ENCODE measurements at regions not wholly inside any gene's neighbourhood (a gene's known extent, or its start where the extent isn't known, plus 50 kb on each side); places are given as distances from the start of the nearest gene placed in this dataset.

DNA sequence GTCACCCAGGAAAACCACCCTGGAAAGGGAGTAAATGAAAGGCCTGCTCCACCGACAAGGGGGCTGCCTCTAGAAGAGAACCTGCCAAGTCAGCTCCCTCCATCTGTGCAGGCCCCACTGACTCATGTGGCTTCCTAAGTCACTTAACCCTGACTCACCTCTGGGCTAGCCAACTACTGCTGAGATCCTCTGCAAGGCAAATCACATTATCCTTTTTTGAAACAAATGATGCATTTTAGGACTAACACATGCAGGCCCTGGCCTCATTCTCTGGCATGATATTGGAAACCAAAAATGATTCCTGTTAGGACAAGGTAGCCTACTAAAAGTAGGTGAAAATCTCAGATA, 474.6 kb downstream of the EPHA4 start:
- DNase-seq (ENCODE audit: low read depth in 2 of 2), result no peak

DNA sequence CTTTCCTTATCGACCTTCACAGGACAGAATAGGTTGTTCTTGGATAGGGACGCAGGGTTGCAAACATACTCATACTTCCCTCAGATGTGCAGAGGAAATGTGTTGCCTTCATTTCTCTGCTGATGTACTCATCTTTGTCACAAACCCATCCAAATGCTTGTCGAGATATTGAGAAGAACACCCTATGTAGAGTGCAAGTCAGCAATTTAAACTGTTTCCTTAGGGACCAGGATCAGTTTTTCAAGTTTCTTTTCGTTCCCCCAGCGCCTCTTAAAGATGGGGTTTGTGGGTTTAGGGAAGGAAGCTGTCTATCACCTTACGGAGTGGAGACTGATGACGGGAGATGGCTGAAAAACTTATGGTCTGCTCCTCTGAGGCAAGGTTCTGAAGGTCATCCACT, 474.2 kb downstream of the EPHA4 start:
- DNase-seq (ENCODE audit: low read depth in 2 of 2), result no peak

DNA sequence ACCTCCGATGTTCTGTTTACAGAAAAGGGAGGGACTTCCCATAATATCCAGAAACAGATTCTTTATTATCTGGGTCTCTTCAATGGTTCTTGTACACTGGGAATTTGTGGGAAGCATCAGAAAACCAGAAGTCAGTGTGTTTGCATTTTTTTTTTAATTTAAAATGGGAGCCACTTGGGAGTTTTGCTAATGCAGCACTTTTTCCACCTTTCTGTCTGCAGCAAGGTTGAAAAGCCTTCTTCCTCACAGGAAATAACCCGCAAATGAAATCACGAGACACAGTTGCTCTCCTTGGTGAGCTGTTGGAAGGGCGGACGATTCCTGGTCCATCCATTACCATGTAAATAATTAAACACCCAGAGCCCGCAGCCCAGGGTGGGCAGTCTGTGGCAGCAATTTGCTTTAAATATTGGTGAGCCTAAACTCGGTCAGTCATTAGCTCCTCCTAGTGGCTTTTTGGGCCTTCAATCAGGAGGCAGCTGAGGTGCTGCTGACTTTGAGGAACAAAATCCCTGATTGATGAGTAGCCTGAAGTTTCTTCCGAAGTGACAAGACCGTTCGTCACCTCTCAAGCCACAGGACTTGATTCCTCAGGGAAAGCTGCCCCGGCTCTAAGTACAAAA, 471.5 kb downstream of the EPHA4 start:
- DNase-seq (ENCODE audit: low read depth in 2 of 2), result no peak

DNA sequence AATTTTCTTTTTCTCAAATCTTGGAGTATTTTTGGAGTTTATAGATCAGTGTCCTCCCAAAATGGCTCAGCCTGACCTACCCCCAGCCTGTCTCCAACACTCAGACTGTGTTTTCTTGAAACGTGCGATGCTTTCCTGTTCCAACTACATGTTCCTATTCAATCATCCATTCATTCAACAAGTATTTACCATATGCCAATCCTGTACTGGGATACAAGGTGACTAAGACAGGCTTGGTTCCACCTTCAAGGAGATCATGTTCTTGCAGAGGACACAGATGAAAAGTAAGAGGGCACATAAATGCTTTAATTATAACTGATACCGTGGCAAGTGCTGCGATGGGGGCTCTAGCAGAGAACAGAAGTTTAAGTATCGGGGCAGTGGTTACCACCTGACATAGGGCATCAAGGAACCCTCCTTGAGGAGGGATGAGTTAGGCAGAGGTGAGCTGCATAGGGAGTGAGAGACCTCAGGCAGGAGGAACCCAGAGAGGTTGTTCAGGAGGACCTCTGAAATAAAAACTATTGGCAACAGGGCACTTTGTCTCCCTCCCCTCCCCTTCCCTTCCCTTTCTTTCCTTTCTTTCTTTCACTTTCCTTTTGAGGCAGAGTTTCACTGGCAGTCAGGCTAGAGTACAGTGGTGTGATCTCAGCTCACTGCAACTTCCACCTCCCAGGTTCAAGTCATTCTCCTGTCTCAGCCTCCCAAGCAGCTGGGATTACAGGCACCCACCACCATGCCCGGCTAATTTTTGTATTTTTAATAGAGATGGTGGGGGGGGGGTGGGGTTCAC, 469.0 kb downstream of the EPHA4 start:
- no peak for DNase-seq (ENCODE audit: low read depth in 2 of 2)

DNA sequence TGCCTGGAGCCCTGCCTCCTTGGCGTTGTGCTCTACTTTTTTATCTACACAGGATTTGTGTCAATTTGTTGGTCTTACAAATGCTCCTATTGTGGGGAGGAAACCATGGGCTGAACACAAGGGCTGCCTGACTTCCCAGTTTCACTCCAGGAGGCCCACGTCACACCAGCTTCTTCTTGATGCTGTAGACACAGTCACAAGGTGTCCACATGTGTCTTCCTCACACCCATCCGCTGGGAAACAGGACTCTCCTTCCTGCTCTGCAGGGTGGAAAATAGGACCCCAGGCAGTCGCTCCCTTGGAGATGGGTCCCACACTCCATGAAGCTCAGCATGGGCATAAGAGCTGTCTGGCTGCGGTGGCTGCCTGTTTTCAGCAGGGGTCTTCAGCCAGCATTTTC, 468.2 kb downstream of the EPHA4 start:
- no peak for DNase-seq (ENCODE audit: low read depth in 2 of 2)

DNA sequence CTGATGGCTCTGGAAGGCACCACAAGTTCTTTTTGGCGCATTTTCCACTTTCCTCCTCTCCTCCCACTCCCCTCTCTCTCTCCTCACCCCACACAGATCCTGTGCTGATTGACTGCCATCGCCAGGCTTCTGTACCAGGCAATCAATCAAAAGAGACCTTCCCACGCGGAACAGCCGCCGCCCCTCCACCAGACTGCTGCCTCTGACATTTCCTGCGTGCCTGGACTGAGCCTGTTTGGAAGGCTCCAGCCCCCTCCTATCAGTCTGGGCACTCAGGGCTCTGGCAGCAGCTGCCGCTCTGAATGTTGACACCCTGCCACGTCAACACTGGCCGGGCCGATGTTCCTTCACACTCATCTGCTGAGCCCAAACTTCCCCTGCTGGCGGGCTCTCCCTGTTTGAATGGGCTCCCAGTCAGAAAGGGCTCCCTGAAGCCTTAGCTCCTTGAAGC, 467.7 kb downstream of the EPHA4 start:
- DNase-seq (ENCODE audit: low read depth in 2 of 2), result no peak

DNA sequence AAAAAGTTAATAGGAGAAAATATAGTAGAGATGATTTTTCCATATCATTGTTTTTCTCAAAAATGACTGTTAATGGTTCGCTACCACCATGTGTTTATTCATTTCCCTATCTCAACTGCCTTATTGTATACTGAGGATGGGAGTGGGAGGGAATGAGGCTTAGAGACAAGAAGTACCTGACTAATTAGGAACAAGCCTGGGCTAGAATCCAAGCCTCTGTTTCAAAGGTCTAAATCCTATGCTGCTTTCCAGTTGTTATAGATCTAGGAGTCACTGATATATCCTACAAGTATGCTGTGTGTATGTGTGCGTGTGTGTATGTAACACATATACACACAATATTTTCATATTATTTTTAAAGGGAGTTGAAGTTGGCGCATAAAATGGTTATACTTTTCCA, 465.9 kb downstream of the EPHA4 start:
- no peak for DNase-seq (ENCODE audit: low read depth in 2 of 2)

DNA sequence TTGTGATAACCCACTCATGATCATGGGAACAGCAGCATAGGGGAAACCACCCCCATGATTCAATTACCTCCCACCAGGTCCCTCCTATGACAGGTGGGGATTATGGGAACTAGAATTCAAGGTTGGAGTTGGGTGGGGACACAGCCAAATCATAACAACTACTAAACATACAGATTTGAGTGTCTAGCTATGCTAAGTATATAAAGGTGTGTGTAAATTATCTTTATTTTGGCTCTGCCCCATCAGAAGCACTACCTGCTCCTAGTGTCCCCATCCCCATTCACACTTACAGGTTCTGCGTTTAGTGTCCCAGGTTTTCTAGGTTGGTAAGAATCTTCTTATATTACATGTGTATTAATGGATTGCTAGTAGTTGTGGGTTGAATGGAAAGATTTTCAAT, 464.7 kb downstream of the EPHA4 start:
- no peak for DNase-seq (ENCODE audit: low read depth in 2 of 2)

DNA sequence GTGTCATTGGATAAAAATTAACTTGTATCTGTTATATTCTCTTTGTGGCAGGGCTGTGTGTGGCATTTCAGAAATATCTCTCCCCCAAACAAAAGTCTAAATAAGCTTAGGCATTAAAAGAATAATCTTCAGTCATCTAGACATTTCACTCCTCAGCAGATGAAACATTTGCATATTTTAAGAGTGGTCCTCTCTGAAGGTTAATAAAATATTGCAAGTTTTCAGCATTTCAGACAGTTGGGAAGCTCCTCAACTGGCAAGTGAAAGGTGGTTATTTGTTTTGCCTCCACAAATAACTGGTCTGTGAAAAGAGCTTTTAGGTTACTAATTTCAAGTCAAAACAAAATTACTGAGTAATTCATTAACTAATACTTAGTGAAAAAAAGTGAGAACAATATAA, 462.6 kb downstream of the EPHA4 start:
- DNase-seq (ENCODE audit: low read depth in 2 of 2), result no peak

DNA sequence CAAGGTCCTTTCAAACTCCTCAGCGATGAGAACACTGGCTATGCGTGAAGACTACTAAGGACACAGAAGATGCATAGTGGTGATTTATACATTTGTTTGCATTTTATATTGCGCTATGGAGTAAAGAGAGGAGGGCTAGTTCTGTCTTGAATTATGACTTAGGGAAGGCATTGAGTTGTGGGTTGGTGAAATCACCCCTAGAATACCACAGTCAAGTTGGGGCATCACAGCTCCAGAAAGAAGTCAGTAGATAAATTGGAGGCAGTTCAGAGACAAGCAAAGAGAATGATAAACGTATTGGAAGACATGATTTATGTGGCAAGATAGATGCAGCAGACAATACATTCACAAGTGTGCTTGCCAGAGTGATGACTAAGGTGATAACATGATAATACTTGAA, 460.4 kb downstream of the EPHA4 start:
- no peak for DNase-seq (ENCODE audit: low read depth in 2 of 2)

DNA sequence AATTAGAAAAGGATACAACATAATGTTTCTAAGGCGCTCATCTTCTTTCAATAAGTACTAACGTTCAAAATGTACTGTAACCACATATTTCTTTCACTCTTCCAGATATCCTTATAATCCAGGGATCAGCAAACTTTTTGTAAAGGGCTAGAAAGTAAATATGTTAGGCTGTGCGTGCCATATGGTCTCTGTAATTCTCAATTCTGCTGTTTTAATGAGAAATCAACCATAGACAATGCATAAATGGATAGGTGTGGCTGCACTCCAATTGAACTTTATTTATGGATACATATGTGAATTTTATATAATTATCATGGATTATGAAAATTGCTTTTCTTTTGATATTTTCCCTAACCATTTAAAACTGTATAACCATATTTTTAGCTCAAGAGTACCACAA, 459.4 kb downstream of the EPHA4 start:
- DNase-seq (ENCODE audit: low read depth in 2 of 2), result no peak

DNA sequence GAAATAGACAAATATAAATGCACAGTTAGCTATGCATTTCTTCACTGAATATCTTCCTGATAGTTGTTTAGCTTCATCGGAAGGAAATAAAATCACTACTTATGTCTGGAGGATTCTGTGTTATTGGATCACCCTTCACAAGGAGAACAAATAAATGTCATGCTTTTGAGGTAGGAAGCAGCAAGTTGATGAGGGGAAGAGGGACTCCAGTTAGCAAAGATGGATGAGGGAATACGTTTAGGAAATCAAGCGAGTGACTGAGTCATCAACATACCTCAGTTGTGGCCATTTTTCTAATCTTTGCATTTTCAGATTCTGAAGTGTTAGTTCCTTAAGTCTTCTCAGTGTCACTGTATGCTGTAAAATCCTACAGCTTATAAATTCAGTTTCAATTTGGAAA, 456.2 kb downstream of the EPHA4 start:
- DNase-seq (ENCODE audit: low read depth in 2 of 2), result no peak

DNA sequence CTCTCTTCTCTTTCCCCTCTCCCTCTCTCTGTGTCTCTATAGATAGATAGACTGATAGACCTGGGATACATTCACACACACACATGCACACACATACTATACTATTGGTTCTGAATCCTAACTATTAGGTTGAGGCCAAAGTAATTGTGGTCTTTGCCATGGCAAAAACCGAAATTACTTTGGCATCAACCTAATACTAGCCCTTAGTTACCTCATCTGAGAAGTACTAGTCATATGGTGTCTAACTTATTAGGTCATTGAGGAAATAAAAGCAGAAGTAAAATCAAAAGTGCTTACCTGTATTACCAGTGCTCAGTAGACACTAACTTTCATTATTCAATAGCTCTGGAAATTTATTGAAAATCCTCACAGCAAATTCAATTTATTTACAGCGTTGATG, 451.5 kb downstream of the EPHA4 start:
- DNase-seq (ENCODE audit: low read depth in 2 of 2), result no peak

DNA sequence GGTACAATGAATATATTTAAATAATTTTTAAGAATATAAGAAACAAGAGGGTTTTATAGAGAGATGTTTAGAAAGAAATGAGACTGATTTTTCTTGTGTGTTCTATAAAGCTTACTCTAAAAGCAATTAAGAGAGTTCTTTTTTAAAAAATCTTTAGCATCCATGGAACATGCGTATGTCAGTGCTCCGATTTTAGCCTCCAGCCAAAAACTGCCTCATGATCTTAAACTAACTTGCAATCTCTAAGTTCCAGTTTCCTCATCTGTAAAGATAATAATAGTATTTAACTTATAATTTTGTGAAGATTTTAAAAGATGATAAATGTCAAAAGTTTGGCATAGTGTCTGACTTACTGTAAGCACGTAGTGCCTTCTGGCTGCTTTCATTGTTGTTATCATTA, 448.7 kb downstream of the EPHA4 start:
- DNase-seq (ENCODE audit: low read depth in 2 of 2), result no peak

DNA sequence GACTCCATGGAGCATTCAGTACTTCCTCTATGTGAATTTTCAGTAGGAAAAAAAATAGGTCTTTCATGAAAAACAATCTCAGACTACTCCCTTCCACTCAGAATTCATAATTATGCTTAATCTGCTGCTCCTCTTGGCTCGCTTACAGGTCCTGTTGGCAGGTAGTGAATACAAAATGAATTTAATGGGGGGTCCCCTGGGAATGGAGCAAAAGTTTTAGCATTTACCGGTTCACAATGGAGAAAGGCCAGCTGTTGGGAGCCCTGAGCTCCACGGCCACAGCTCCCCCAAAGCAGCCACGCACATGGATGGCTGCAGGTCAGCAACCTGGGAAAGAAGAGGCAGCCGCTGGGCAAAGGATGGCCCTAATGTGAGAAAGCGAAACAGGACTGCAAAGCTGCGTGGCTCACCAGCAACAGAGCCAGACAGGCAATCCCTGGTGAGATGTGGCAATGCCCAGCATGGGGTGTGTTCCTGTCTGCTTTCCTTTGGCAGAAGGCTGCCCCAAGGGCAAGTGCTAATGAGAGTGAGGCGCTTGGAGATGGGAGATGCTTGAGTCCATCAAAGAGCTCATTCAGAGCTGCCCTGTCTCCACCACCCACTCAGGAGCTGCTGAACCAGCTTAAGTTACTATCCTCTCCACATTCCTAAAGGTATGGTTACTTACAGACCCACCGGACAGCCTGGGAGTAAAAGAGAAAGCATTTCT, 447.4 kb downstream of the EPHA4 start:
- no peak for DNase-seq (ENCODE audit: low read depth in 2 of 2)

DNA sequence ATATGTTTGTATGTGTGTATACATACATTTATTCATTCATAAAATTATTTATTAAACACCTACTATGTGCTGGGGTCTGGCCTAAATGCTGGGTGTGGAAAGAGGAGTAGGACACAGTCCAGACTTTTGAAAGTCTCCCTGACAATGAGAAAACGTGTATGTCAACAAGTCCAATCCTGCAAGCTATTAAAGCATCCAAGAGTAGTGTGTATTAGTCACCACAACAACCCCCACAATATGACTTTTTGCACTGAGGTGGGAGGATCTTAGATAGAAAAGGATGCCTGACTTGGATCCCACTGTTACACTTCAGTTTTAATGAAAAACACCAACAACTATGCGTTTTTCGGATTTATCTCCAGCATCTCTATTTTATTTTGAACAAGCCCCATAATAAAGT, 446.4 kb downstream of the EPHA4 start:
- no peak for DNase-seq (ENCODE audit: low read depth in 2 of 2)

DNA sequence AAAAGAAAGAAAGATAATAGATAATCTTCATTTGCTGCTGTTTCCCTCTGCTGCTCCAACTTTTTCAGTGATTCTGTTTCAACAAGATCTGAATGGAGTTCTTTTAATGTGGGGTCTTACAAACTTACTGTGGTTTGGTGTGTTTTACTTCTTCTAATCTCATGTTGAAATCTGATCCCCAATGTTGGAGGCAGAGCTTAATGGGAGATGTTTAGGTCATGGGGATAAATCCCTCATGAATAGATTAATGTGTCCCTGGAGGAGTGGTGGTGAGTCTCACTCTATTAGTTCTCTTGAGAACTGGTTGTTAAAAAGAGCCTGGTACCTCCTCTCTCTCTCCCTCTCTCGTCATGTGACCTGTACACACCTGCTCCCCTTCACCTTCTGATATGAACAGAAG, 442.4 kb downstream of the EPHA4 start:
- DNase-seq (ENCODE audit: low read depth in 2 of 2), result no peak

DNA sequence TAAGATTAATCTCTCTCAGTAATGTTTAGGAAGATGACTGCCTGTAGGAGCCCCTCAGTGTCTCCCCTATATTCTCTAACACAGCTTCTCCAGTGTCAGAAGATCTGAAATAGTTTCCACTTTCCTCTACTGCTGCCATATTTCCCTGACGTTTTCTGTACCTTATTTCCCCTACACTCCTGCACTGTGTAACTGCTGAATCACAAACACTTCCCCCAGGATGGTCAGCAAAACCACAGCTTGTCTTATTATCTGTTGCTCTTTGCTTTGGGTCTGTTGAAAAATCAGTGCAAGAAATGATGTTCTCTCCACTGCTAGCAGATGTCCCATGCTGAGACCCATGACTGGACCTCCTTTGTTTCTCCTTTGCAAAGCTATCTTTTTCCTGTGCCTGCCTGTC, 441.7 kb downstream of the EPHA4 start:
- no peak for DNase-seq (ENCODE audit: low read depth in 2 of 2)

DNA sequence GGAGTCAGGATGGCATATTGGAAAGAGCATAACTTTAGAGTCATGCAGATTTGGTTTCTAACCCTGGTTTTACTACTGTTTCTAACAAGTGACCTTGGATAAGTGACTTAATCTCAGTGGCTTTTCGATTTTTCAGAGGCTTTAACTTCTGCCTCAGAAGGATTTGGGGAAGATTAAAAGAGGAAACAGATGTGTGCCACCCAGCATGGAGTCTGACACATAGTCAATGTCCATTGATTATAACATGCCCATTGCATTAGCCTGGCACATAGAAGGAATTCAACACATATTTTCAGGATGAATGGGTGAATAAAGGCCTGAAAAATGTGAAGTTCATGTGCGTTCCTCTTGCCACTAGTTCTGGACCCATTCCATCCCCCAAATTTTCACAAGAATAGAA, 438.2 kb downstream of the EPHA4 start:
- no peak for DNase-seq (ENCODE audit: low read depth in 2 of 2)

DNA sequence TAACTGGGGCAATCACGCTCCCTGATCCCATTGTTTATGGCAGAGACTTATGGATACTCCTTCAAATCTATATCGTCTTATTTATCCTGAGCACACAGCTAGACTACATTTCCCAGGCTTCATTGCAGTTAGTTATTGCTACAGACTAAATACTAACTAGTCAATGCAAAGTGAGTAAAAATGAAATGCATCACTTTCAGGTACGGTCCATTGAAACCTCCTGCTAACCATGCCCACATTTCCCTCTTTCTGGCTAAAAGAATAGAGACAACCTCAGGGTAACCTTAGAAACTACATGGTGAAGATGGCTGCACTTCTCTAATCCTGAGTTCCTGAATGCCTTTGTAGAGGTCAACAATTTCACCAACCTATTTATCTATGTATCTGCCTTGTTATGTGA, 437.4 kb downstream of the EPHA4 start:
- no peak for DNase-seq (ENCODE audit: low read depth in 2 of 2)

DNA sequence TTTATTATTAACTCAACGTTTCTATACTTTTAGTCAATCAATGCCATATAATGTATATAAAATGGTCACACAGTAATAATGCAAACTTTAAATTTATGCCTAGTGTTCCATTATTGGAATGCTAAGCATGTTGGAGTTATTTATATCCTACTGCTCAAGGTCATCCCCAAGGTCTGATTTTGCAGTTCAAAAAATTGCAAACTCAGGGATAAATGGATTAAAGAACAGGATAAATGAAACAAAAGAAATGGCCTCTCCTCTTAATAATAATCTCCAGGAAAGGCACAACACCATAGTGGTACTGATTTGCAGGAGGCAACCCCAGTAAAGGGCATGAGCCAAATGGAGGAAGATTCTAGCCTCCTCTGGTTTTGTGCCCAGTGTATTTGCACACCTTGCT, 436.4 kb downstream of the EPHA4 start:
- no peak for DNase-seq (ENCODE audit: low read depth in 2 of 2)

DNA sequence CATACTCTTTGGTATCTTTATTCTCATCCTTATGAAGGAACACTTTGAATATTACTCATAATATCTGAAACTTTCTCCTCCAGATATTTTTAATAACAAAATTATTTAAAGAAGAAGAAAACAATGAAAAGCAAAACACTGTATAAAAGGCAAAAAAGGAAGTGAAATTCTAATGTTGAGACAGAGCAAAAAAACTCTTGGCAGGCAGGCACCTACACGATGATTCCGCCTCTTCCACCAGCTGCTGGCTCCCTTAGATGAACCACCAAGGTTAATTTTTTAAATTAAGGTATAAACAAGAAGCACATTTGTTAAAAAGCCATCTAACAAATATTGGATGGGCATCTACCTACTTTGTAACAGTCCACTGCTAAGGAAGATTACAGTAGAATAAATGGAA, 434.7 kb downstream of the EPHA4 start:
- DNase-seq (ENCODE audit: low read depth in 2 of 2), result no peak

DNA sequence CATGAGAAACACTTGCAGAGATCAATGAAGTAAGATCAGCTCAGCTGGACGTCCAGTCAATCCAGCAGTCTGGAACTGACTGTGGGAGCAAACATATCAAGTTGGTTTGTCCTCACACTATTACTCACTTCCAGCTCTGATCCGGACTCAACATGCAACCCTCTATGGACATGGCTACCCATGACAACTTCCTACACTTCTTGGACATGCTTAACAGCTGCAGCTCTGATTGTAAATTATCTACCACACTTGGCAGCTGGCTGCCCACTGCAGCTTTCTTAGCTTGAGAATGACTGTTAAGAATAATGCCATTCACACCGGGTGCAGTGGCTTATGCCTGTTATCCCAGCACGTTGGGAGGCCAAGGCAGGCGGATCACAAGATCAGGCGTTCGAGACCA, 429.8 kb downstream of the EPHA4 start:
- no peak for DNase-seq (ENCODE audit: low read depth in 2 of 2)
